GM06990 (cell line): ENCODE measurements at regions not wholly inside any gene's neighbourhood (a gene's known extent, or its start where the extent isn't known, plus 50 kb on each side); places are given as distances from the start of the nearest gene placed in this dataset.

ENCODE experiments used
- DNase-seq: peaks from one replicate; pipeline ENCODE4 v3.0.0-alpha.2; 2011; ENCODE audit not compliant: insufficient read length; ENCODE audit errors: extremely low read depth
- H3K27me3 ChIP-seq: replicated peaks from 2 replicates; pipeline ENCODE4 v1.6.0; 2011; ENCODE audit warnings: low read length; ENCODE audit not compliant: control insufficient read depth, insufficient read depth
- H3K36me3 ChIP-seq: 2 replicates; pipeline ENCODE4 v1.5.1; 2011; ENCODE audit warnings: low read length; ENCODE audit not compliant: control insufficient read depth, insufficient read depth
- H3K4me3 ChIP-seq: replicated peaks from 2 replicates; pipeline ENCODE4 v1.5.1; 2011; ENCODE audit warnings: low read depth, mild to moderate bottlenecking, control low read depth, low read length
- CTCF ChIP-seq: IDR thresholded peaks from 2 replicates; pipeline ENCODE4 v1.5.1; 2011; ENCODE audit warnings: low read length, control low read depth, mild to moderate bottlenecking, inconsistent platforms; ENCODE audit not compliant: insufficient read depth, poor library complexity, severe bottlenecking

GRCh38 chr16:54654429-54654828, 276.2 kb upstream of the IRX5 start:
- H3K4me3 ChIP-seq = no peak overlapping the region
- no peaks in the 10 kb centered on the region; the same call in 1 of the 2 replicates for H3K27me3 ChIP-seq
- H3K36me3 ChIP-seq = no peaks in the 10 kb centered on the region
- no peak for TF ChIP-seq CTCF
- no peak for DNase-seq

- H3K4me3 ChIP-seq = no peak overlapping the region
- no peaks in the 10 kb centered on the region for H3K36me3 ChIP-seq
- DNase-seq = no peak
- H3K27me3 ChIP-seq = no peaks in the 10 kb centered on the region; the same call in 1 of the 2 replicates
- no peak for TF ChIP-seq CTCF
Measured at GRCh38 chr16:54652201-54652770, 278.4 kb upstream of the IRX5 start.

GRCh38 chr16:54651440-54652195, 279.0 kb upstream of the IRX5 start:
- Histone ChIP-seq H3K36me3 (no peaks in the 10 kb centered on the region), H3K4me3 (no peak overlapping the region), H3K27me3 (no peaks in the 10 kb centered on the region; the same call in 1 of the 2 replicates)
- no peak for DNase-seq
- TF ChIP-seq CTCF = no peak

- Histone ChIP-seq H3K36me3 (no peaks in the 10 kb centered on the region), H3K4me3 (no peak overlapping the region), H3K27me3 (no peaks in the 10 kb centered on the region)
- no peak for TF ChIP-seq CTCF
- no peak for DNase-seq
Measured at GRCh38 chr16:54649876-54650275, 280.8 kb upstream of the IRX5 start.

GRCh38 chr16:54648575-54648974, 282.1 kb upstream of the IRX5 start:
- Histone ChIP-seq H3K27me3 (no peaks in the 10 kb centered on the region), H3K36me3 (no peaks in the 10 kb centered on the region), H3K4me3 (no peak overlapping the region)
- DNase-seq = no peak
- no peak for TF ChIP-seq CTCF

- H3K4me3 ChIP-seq = no peak overlapping the region
- no peak for DNase-seq
- TF ChIP-seq CTCF = no peak
- H3K36me3 ChIP-seq = no peaks in the 10 kb centered on the region
- no peaks in the 10 kb centered on the region for H3K27me3 ChIP-seq
Measured at GRCh38 chr16:54647725-54648221, 282.9 kb upstream of the IRX5 start.
